ENCODE measurements at regions not wholly inside any gene's neighbourhood (a gene's known extent, or its start where the extent isn't known, plus 50 kb on each side); places are given as distances from the start of the nearest gene placed in this dataset.

DNA sequence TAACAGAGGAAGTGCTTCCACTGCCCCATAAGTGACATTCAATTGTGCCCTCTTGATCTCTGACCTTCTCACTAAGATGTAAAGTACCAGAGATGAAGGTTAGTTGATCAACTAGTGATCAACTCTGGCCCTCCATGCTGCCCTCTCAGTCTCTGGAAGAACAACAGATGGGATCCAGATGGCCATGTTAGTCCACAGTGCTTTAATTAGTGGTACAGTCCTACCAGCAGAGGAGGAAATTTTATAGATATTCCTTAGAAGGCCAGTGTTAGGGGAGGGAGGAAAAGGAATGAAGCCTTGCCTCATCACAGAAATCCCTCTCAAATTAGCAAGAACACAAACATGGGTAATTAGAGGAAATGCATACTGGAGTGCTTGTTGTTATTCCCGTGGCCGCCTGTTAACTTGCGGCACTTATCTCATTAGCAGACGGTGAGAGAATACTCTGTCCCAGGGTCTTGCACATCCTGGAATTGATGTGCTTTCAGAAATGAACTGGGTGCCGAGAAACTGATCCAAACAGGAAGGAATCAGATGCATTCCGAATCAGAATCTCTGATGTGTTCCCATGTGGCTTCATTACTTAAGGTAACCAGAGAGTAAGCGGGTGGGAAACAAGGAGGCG, 91.1 kb upstream of the RGS4 start:
- no peaks in the 10 kb centered on the region for H3K9me3 ChIP-seq (ENCODE audit: control insufficient read depth, low read length)
- H3K27ac ChIP-seq (ENCODE audit: low read depth, low read length) = no peak overlapping the region
- no peak for TF ChIP-seq CTCF (conservative IDR thresholded peaks at IDR 0.05)
- Mint-ChIP-seq H3K9me3 (no peaks in the 10 kb centered on the region), H3K27me3 (ENCODE audit: insufficient read depth) (no peaks in the 10 kb centered on the region), H3K4me3 (no peak overlapping the region), H3K4me1 (no peaks in the 10 kb centered on the region), H3K27ac (no peak overlapping the region), H3K36me3 (ENCODE audit: low read depth) (no peaks in the 10 kb centered on the region)
- H3K4me3 ChIP-seq (ENCODE audit: low read length) = no peak overlapping the region
- H3K9ac ChIP-seq (ENCODE audit: extremely low read depth, low read length, poor library complexity, severe bottlenecking) = no peak overlapping the region
- no peaks in the 10 kb centered on the region for H3K4me1 ChIP-seq (ENCODE audit: control insufficient read depth, insufficient read depth, low read length)
- WGBS, 2 experiments (ENCODE audit: insufficient coverage in 1 of 2, insufficient read length in 1 of 2) = 92 to 97% methylated on average over 8 of the region's 8 CpGs
- DNase-seq = no peak
- H3K36me3 ChIP-seq (ENCODE audit: control insufficient read depth, insufficient read depth, low read length) = no peaks in the 10 kb centered on the region
- H3K27me3 ChIP-seq (ENCODE audit: control insufficient read depth, insufficient read depth, low read length, poor library complexity, severe bottlenecking) = no peaks in the 10 kb centered on the region

DNA sequence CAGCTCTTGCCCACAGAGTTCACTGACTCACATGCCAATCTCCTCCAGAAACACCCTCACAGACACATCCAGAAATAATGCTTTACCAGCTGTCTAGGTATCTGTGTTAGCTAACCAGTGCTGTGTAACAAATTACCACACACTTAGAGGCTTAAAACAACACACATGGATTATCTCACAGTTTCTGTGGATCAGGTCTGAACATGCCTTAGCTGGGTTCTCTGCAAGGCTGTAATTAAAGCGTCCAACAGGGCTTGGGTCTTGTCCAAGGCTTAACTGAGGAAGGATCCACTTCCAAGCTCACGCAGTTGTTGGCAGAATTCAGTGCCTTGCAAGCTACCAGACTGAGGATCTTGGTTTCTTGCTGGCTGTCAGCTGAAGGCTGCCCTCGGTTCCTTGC, 92.5 kb upstream of the RGS4 start:
- Histone ChIP-seq H3K27me3 (ENCODE audit: control insufficient read depth, insufficient read depth, low read length, poor library complexity, severe bottlenecking) (no peaks in the 10 kb centered on the region), H3K9ac (ENCODE audit: extremely low read depth, low read length, poor library complexity, severe bottlenecking) (no peak overlapping the region), H3K27ac (ENCODE audit: low read depth, low read length) (no peak overlapping the region), H3K4me3 (ENCODE audit: low read length) (no peak overlapping the region), H3K9me3 (ENCODE audit: control insufficient read depth, low read length) (no peaks in the 10 kb centered on the region), H3K4me1 (ENCODE audit: control insufficient read depth, insufficient read depth, low read length) (no peaks in the 10 kb centered on the region), H3K36me3 (ENCODE audit: control insufficient read depth, insufficient read depth, low read length) (no peaks in the 10 kb centered on the region)
- TF ChIP-seq CTCF (conservative IDR thresholded peaks at IDR 0.05) = no peak
- Mint-ChIP-seq H3K27me3 (ENCODE audit: insufficient read depth) (no peaks in the 10 kb centered on the region), H3K27ac (no peak overlapping the region), H3K9me3 (no peaks in the 10 kb centered on the region), H3K4me3 (no peak overlapping the region), H3K36me3 (ENCODE audit: low read depth) (no peaks in the 10 kb centered on the region), H3K4me1 (no peaks in the 10 kb centered on the region)
- 94 to 96% methylated on average over 3 of the region's 3 CpGs for WGBS, 2 experiments (ENCODE audit: insufficient coverage in 1 of 2, insufficient read length in 1 of 2)
- DNase-seq = no peak

GRCh38 chr1:162974810-162975209, 94.4 kb upstream of the RGS4 start:
- Mint-ChIP-seq H3K4me1 (no peaks in the 10 kb centered on the region), H3K4me3 (no peak overlapping the region), H3K36me3 (ENCODE audit: low read depth) (no peaks in the 10 kb centered on the region), H3K9me3 (no peaks in the 10 kb centered on the region), H3K27me3 (ENCODE audit: insufficient read depth) (no peaks in the 10 kb centered on the region), H3K27ac (no peak overlapping the region)
- Histone ChIP-seq H3K36me3 (ENCODE audit: control insufficient read depth, insufficient read depth, low read length) (no peaks in the 10 kb centered on the region), H3K4me3 (ENCODE audit: low read length) (no peak overlapping the region), H3K27ac (ENCODE audit: low read depth, low read length) (no peak overlapping the region), H3K9ac (ENCODE audit: extremely low read depth, low read length, poor library complexity, severe bottlenecking) (no peak overlapping the region), H3K9me3 (ENCODE audit: control insufficient read depth, low read length) (no peaks in the 10 kb centered on the region), H3K4me1 (ENCODE audit: control insufficient read depth, insufficient read depth, low read length) (no peaks in the 10 kb centered on the region), H3K27me3 (ENCODE audit: control insufficient read depth, insufficient read depth, low read length, poor library complexity, severe bottlenecking) (no peaks in the 10 kb centered on the region)
- no peak for TF ChIP-seq CTCF (conservative IDR thresholded peaks at IDR 0.05)
- DNase-seq = no peak

Measured in endodermal cell (in vitro differentiated cells).